SKM-1 treated with dmso at 0.1 percent for 144 hours (cell line): ENCODE measurements at regions not wholly inside any gene's neighbourhood (a gene's known extent, or its start where the extent isn't known, plus 50 kb on each side); places are given as distances from the start of the nearest gene placed in this dataset.

ENCODE experiments used
- DNase-seq: peaks from one replicate; lab custom pipeline; 2025; ENCODE audit not compliant: unreplicated experiment; lab: John Stamatoyannopoulos, UW

- DNase-seq: no peak
These were observed 313.3 kb downstream of the TMEM121 start for GRCh38 chr14:105839425-105840265.

- no peak for DNase-seq
These were observed 314.1 kb downstream of the TMEM121 start for GRCh38 chr14:105840266-105841021.

GRCh38 chr14:105841022-105842009 lies 314.9 kb downstream of the TMEM121 start:
- no peak for DNase-seq

GRCh38 chr14:105842105-105842504 lies 315.7 kb downstream of the TMEM121 start:
- DNase-seq: no peak

- DNase-seq: no peak
These were observed 317.2 kb downstream of the TMEM121 start for GRCh38 chr14:105843444-105844046.

GRCh38 chr14:105844047-105844630 lies 317.8 kb downstream of the TMEM121 start:
- DNase-seq: no peak

GRCh38 chr14:105844810-105845724 lies 318.7 kb downstream of the TMEM121 start:
- DNase-seq: no peak

GRCh38 chr14:105845725-105846309 lies 319.4 kb downstream of the TMEM121 start:
- no peak for DNase-seq

GRCh38 chr14:105846312-105846711 lies 319.9 kb downstream of the TMEM121 start:
- DNase-seq: no peak

GRCh38 chr14:105847400-105847799 lies 321.0 kb downstream of the TMEM121 start:
- DNase-seq: no peak

GRCh38 chr14:105848570-105848969 lies 322.2 kb downstream of the TMEM121 start:
- no peak for DNase-seq

- no peak for DNase-seq
These were observed 323.7 kb downstream of the TMEM121 start for GRCh38 chr14:105849933-105850626.

- DNase-seq: no peak
These were observed 324.6 kb downstream of the TMEM121 start for GRCh38 chr14:105850853-105851581.

GRCh38 chr14:105851716-105852377 lies 325.5 kb downstream of the TMEM121 start:
- no peak for DNase-seq

GRCh38 chr14:105852378-105853088 lies 326.1 kb downstream of the TMEM121 start:
- DNase-seq: no peak
